ENCODE measurements at regions not wholly inside any gene's neighbourhood (a gene's known extent, or its start where the extent isn't known, plus 50 kb on each side); places are given as distances from the start of the nearest gene placed in this dataset.

GRCh38 chr19:30718014-30718413, 345.8 kb downstream of the ZNF536 start:
- H3K23me2 ChIP-seq (ENCODE audit: low read depth, low read length) = 0 out of 2 replicates have a peak, but pooled peaks cover 2% of the 10 kb centered on the region
- H3K27me3 ChIP-seq (replicated peaks in 1 of 4; ENCODE audit: control insufficient read depth in 3 of 4, extremely low read depth in 1 of 4, insufficient read depth in 3 of 4, low read length in 3 of 4) = peaks cover 0 to 11% (median 5%) of the 10 kb centered on the region in 4 experiments; a peak in 3 of 7 replicates
- H3K27ac ChIP-seq (ENCODE audit: low read depth, low read length) = no peak overlapping the region
- ChIA-PET POLR2A (ENCODE audit: partially characterized antibody) (no interaction called here), CTCF (ENCODE audit: partially characterized antibody) (interaction anchor here (0.6 to 2.0 kb wide), 6 partner anchors 9 to 633 kb away, joined by 3 to 10 read pairs (median 4); no protein-coding TSS in a partner anchor)
- no peak overlapping the region for H3K56ac ChIP-seq (replicated peaks; ENCODE audit: insufficient read length, low read depth, low read length)
- H4K5ac ChIP-seq (ENCODE audit: insufficient read length, low read depth, low read length) = no peak overlapping the region
- H2BK12ac ChIP-seq (ENCODE audit: low read depth, low read length) = no peak overlapping the region
- H2AK5ac ChIP-seq (ENCODE audit: low read depth, low read length) = no peak overlapping the region
- no peak overlapping the region for H4K91ac ChIP-seq (replicated peaks; ENCODE audit: insufficient read length, low read length)
- no peak overlapping the region for H4K8ac ChIP-seq (ENCODE audit: extremely low read depth, insufficient read depth, low read length)
- H3K79me1 ChIP-seq (ENCODE audit: low read depth, low read length) = no peaks in the 10 kb centered on the region
- no peaks in the 10 kb centered on the region for H4K20me1 ChIP-seq (replicated peaks in 1 of 2; ENCODE audit: control insufficient read depth in 1 of 2, insufficient read depth in 2 of 2, low read length in 2 of 2)
- H3K4me2 ChIP-seq (ENCODE audit: insufficient read depth in 1 of 2, low read depth in 2 of 2, low read length in 2 of 2) = no peak overlapping the region
- FAIRE-seq (no peak), DNase-seq (ENCODE audit: low read depth in 1 of 2, low spot score in 2 of 2) (no peak)
- H2BK5ac ChIP-seq (ENCODE audit: low read depth, low read length) = no peak overlapping the region
- H3K79me2 ChIP-seq (ENCODE audit: control insufficient read depth in 1 of 2, insufficient read depth in 2 of 2, low read length in 2 of 2) = no peaks in the 10 kb centered on the region
- H3K18ac ChIP-seq (ENCODE audit: extremely low read depth, low read length) = no peak overlapping the region
- no peak overlapping the region for H3K4me3 ChIP-seq (ENCODE audit: extremely low read depth in 1 of 4, insufficient read depth in 2 of 4, low read depth in 3 of 4, low read length in 4 of 4)
- H3K14ac ChIP-seq (ENCODE audit: insufficient read length) = no peak overlapping the region
- H2BK120ac ChIP-seq (replicated peaks; ENCODE audit: low read depth, low read length) = no peak overlapping the region
- H3K36me3 ChIP-seq (ENCODE audit: control insufficient read depth in 2 of 4, insufficient read depth in 4 of 4, low read length in 3 of 4) = no peaks in the 10 kb centered on the region
- H3K23ac ChIP-seq (ENCODE audit: insufficient read length) = no peak overlapping the region
- H3K4me1 ChIP-seq (replicated peaks in 1 of 4; ENCODE audit: control insufficient read depth in 3 of 4, insufficient read depth in 4 of 4, low read length in 3 of 4) = peaks cover 2 to 5% (median 3%) of the 10 kb centered on the region in 4 experiments; a peak in 6 of 7 replicates
- WGBS, 2 experiments (ENCODE audit: extremely low coverage in 1 of 2, insufficient coverage in 1 of 2, insufficient read length in 1 of 2, insufficient replicate concordance in 2 of 2, low coverage in 1 of 2, low lambda C conversion rate in 2 of 2, missing lambda C conversion rate in 1 of 2) = 72% methylated on average over 2 of the region's 2 CpGs; no CpG with 5 or more reads in 1 of the 2 experiments
- TF ChIP-seq CTCF (IDR thresholded peaks at IDR 0.05; ENCODE audit: control extremely low read depth in 1 of 3, insufficient read depth in 1 of 3, low read depth in 1 of 3, low read length in 3 of 3) (no peak), PHF8 (conservative IDR thresholded peaks at IDR 0.05; ENCODE audit: low read depth, low read length) (no peak), GTF2F1 (IDR thresholded peaks at IDR 0.05; ENCODE audit: borderline replicate concordance, low read depth, low read length) (no peak)
- no peak overlapping the region for H2BK15ac ChIP-seq (ENCODE audit: low read length)
- H3K9me3 ChIP-seq (ENCODE audit: insufficient read depth in 2 of 2, low read depth in 1 of 2, low read length in 1 of 2) = no peaks in the 10 kb centered on the region
- no peak overlapping the region for H2BK20ac ChIP-seq (ENCODE audit: low read length)
- H2AFZ ChIP-seq (ENCODE audit: low read length) = no peak overlapping the region
- no peak overlapping the region for H3K9ac ChIP-seq (replicated peaks in 1 of 4; ENCODE audit: extremely low read depth in 1 of 4, low read depth in 3 of 4, low read length in 3 of 4)
- H3K4ac ChIP-seq (replicated peaks; ENCODE audit: insufficient read length, low read depth, low read length) = no peak overlapping the region
